SK-MEL-5 (cell line): ENCODE measurements at regions not wholly inside any gene's neighbourhood (a gene's known extent, or its start where the extent isn't known, plus 50 kb on each side); places are given as distances from the start of the nearest gene placed in this dataset.
"Not testable (repeated sequence)": the region's sequence is repeated elsewhere in the genome, so short reads cannot be mapped to it uniquely, and the experiment has no call there.

ENCODE experiments used
- DNase-seq: peaks from one replicate; pipeline ENCODE4 v3.0.0-alpha.2; 2016; ENCODE audit warnings: low read depth, low spot score
- in situ Hi-C: cut with HindIII; loops from 2 replicates; pipeline ENCODE4 v1.10.0; 2016; ENCODE audit warnings: low sequenced_read_pairs, high pct_unique_total_duplicates, low pct_unique_long_range_greater_than_20kb

DNA sequence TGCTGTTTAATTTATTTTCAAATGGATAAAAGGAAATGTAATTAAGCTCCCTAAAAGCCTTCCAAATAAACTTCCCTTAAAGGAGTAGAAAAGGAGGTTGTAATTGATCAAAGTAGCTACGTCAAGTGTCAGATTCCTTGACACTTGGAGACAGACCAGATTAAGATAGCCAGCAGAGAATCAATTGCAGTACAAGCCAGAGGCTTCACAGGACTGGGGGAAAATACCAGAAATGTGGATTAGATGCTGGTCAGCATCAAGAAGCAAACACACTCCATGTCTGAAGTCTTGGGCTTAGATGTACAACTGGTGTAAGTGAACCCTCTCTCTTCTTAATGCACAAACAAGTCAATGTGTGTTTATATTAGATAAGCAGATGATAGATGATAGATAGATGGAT lies 184.9 kb upstream of the TAS2R1 start:
- no peak for DNase-seq
- in situ Hi-C loops, result no loop called here

DNA sequence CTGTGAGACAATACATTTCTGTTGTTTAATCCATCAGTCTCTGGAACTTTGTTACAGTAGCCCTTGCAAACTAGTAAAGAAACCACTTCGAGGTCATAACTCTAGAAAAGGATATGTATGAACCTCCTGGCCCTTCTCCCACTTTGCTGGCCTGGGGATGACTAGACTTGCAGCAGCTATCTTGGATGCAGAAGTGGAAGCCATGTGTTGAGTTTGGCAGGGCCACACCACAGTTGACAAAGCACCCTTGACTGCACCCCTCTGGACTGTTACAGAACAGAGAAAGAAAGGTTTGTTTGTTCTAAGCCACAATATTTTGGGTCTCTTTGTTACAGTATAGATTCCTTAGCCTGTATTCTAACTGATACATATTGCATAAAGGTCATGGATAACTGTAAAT lies 183.2 kb upstream of the TAS2R1 start:
- in situ Hi-C loops, result no loop called here

GRCh38 chr5:9807366-9807765 lies 177.2 kb upstream of the TAS2R1 start:
- in situ Hi-C loops, DNase-seq: not testable (repeated sequence)

More for the DNA sequence above, 183.2 kb upstream of the TAS2R1 start:
- DNase-seq, result no peak

DNA sequence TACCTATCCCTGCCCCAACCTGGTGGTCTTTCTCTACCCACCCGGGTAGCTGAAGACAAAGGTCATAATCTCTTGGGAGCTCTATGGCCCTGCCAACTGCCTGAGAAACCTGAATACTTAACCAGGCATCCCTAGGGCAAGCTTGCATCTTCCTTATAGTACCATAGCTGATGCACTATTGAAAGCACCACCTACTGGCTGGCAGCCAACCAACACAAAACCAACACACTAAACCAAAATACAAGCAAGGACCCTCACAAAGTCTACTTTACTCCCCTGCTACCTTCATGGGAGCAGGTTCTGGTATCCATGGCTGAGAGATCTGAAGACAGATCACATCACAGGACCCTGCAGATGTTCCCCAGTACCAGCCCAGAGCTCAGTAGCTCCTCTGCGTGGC lies 171.8 kb upstream of the TAS2R1 start:
- DNase-seq, result no peak
- in situ Hi-C loops, result no loop called here

DNA sequence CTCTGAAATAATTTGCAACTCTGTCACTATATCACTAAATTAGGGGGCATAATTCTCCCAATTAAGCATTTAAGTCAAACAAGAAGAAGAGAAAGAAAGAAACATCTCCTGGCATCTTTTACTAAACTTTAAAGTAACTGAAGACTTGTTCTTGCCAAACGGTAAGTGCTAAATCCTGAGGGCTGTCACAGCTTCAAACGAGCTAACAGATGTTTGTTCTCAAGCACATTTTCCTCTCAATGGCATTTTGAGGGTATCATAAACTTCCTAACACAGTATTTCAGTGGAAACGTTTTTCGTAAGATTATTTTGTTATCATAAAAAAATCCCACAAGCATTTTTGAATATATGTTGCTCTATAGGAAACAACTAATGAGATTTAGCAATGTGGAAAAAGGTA lies 169.5 kb upstream of the TAS2R1 start:
- DNase-seq, result no peak
- in situ Hi-C loops, result no loop called here

DNA sequence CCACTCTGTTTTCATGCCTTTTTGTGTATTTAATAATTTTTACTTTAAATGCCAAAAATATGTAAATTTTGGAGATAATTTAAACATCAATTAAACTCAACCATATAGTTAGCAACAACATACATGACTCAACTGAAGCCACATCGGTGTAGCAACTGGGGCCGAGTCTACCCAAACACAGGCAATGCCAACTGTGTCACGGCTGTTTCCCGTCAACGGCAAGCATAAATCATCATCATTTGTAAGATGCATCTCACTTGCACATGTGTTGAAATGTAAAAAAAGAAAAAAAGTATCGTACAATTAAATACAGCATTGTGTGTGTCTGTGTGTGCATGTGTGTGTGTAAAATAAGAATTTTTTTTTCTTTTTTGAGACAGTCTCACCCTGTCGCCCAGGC lies 160.1 kb upstream of the TAS2R1 start:
- DNase-seq, result no peak
- in situ Hi-C loops, result no loop called here

- in situ Hi-C loops, result no loop called here
- DNase-seq, result no peak
These were observed 159.6 kb upstream of the TAS2R1 start for GRCh38 chr5:9789777-9790176.

DNA sequence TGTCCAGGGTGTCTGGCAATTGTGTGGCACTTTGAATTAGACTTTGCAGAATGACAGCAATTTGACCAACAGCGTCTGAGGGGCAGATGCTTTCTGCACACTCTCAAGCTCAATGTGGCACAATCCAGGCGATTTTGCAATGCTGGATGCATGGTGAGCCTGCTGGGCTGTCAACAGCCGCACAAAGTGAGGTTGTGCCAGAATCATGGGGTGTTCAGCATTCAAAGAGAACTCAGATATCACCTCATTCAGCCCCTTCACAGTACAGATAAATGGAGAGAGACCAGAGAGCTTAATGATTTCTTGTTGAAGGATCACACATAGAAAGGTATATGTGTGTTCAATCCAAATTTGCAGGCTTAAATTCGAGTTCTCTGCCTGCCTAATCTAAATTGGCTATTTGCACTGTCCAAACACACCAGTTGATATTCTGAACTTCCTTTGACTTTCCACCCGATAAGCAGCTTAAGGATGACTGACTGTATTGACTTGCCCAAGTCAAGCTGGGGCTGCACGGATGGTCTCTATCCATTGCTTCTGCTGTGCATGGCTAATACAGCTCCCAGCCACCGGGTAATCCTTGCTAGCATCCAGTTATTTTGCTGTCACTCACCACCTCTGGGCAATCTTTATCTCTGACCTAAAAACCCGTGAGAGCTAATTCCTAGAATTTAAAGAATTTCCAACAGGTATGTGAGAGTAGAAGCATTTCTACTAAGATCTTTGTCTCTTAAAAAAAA lies 157.9 kb upstream of the TAS2R1 start:
- in situ Hi-C loops, result no loop called here
- no peak for DNase-seq

DNA sequence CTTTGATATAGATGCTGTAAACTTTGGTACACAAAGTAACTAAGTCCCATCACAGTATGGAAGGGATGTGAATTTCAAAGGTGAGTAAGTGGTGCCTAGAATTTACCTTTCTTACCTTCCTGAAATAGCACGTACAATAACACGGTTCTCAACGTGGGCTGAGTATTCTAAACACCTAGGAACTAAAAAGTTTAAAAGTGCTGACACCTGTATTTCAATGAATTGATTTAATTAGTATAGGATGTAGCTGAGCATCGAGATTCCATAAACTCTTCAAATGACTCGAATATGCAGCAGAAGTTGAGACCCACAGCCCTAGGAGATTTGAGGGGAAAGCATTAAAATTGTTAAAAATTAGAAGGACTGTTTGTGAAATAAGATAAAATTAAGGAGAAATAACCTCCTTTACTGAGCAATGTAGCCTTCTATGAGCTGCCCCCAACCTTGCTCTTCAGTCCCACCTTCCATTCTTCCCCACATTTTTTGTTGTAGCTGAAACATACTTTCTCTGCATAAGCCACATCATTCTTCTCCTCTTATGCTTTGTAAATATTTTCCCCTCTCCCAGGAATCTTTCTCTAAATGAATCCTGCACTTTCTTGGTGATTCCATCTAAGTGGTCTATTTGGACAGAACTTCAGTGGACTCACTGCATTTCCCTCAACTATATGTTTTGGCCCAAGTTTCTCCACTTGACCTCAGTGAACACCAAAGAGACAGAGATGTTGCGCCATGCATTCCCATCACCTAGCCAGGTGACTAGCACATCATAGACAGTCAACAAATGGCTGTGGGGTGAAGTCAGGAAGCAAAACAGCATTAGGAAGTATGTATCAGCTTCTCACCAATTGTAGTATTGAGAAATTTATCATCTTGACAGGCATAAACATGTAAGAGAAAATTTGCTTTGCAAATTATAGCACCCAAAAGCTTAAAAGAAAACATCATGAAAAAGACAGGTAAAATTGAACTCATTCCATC lies 156.5 kb upstream of the TAS2R1 start:
- in situ Hi-C loops, result no loop called here
- DNase-seq, result no peak

- no peak for DNase-seq
- in situ Hi-C loops, result no loop called here
These were observed 155.6 kb upstream of the TAS2R1 start for GRCh38 chr5:9785751-9786150.

- in situ Hi-C loops, result no loop called here
These were observed 154.1 kb upstream of the TAS2R1 start for GRCh38 chr5:9784231-9784630.

DNA sequence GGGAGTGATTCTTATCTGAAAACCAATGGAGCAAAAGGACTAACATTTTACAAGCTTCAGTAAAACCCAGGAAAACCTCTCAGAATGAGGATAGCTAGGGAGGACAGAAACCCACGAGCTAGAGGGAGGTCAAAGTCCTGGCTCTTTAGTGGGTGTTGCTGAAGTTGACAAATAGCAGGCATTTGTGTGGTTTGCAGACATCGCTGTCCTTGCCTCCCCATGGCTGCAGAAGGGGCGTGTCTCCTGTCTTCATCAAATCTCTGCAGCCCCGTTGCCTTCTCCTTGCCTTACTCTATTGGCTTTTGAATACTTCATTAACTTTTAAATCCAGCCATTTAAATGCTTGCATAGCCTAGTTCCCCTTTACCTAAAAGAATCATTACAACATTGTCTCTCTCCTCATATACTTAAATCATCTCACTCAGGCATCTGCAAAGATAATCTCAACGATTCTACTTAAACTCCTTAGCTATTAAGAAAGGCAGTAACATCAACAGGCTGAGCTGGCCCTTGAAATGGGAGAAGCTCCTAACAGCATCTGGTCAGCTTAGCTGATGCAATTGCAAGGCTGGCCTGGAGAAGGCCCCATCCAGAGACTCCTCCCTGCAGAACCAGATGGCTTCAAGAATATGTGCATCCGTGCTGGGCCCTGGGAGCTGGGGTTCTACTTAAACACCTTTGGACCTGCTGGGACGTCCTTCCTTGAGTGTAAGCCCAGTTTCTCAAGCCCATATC lies 152.8 kb upstream of the TAS2R1 start:
- DNase-seq, result no peak
- in situ Hi-C loops, result no loop called here

More at GRCh38 chr5:9784231-9784630, 154.1 kb upstream of the TAS2R1 start:
- DNase-seq, result no peak

- in situ Hi-C loops, result no loop called here
- DNase-seq, result no peak
These were observed 151.7 kb upstream of the TAS2R1 start for GRCh38 chr5:9781890-9782289.

DNA sequence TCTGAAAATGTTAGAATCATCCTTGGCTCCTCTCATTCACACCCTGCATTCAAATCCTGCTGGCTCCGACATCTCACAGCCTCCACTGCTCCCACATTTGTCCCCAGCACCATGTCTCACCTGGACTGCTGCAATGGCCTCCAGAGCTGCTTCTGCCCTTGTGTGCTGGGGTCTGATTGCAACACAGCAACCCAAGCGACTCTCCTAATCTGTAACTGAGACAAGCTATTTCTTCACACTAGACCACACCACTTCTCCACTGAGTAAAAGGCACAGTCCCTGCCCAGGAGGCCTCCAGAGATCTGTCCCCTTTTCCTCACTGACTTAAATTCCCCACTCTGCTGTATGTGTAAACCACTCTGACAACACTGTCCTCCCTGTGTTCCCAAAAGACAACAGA lies 151.1 kb upstream of the TAS2R1 start:
- no peak for DNase-seq
- in situ Hi-C loops, result no loop called here

- in situ Hi-C loops, result no loop called here
These were observed 150.3 kb upstream of the TAS2R1 start for GRCh38 chr5:9780501-9780900.

GRCh38 chr5:9776525-9776924 lies 146.4 kb upstream of the TAS2R1 start:
- in situ Hi-C loops, result no loop called here
- no peak for DNase-seq

More at GRCh38 chr5:9780501-9780900, 150.3 kb upstream of the TAS2R1 start:
- no peak for DNase-seq

GRCh38 chr5:9775339-9775738 lies 145.2 kb upstream of the TAS2R1 start:
- DNase-seq, result no peak
- in situ Hi-C loops, result no loop called here

DNA sequence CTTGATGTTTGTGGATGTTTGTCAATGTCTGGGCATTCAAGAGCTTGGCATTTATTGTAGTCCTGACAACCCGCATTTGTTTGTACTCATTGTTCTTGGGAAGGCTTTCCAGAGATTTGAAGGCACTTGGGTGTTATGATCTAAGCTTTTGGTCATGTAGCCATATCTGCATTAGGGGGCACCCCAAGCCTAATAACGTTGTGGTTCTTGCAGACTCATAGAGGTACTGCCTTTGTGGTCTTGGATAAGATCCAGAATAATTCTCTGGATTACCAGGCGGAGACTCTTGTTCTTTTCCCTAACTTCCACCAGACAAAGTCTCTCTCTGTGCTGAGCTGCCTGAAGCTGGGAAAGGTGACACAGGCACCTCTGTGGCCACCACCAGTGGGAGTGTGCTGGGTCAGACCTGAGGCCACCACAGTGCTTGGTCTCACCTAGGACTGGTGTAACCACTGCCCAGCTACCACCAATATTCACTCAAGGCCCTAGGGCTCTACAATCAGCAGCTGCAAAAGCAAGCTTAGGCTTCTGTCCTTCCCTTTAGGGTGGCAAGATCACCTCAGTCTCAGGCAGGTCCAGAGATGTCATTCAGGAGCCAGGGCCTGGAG lies 144.4 kb upstream of the TAS2R1 start:
- in situ Hi-C loops, result no loop called here
- DNase-seq, result peak; percentile 42
